ENCODE measurements at regions not wholly inside any gene's neighbourhood (a gene's known extent, or its start where the extent isn't known, plus 50 kb on each side); places are given as distances from the start of the nearest gene placed in this dataset.

DNA sequence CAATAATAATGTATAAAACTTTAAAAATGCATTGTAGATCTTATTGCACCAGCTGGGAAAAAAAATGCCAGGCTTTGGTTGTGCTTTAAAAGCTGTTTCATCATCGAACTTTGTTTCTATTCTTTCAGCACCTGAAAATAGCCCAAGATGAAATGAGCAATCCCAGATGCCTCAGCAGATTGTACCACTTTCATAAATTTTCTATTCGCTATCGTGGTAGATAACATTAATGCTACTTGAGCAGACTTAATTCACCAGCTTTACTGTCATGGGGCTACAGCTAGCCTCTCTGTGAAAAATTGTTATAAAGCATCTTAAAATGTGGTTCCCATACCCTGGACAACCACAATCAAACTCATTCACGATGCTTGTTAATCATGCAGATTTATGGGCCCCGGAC lies 599.6 kb upstream of the HS3ST1 start (continued):
- TF ChIP-seq, protein P1, sequence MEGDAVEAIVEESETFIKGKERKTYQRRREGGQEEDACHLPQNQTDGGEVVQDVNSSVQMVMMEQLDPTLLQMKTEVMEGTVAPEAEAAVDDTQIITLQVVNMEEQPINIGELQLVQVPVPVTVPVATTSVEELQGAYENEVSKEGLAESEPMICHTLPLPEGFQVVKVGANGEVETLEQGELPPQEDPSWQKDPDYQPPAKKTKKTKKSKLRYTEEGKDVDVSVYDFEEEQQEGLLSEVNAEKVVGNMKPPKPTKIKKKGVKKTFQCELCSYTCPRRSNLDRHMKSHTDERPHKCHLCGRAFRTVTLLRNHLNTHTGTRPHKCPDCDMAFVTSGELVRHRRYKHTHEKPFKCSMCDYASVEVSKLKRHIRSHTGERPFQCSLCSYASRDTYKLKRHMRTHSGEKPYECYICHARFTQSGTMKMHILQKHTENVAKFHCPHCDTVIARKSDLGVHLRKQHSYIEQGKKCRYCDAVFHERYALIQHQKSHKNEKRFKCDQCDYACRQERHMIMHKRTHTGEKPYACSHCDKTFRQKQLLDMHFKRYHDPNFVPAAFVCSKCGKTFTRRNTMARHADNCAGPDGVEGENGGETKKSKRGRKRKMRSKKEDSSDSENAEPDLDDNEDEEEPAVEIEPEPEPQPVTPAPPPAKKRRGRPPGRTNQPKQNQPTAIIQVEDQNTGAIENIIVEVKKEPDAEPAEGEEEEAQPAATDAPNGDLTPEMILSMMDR (IDR thresholded peaks at IDR 0.05 in 2 of 3, conservative IDR thresholded peaks at IDR 0.05 in 1 of 3; ENCODE audit: borderline replicate concordance in 1 of 3, insufficient read depth in 1 of 3, low read depth in 2 of 3, low read length in 2 of 3): no peak
- TF ChIP-seq EGR1 (IDR thresholded peaks at IDR 0.05; ENCODE audit: low read depth): no peak
- no peak for TF ChIP-seq SRF (IDR thresholded peaks at IDR 0.05; ENCODE audit: low read depth)
- no peak for TF ChIP-seq CEBPB (IDR thresholded peaks at IDR 0.05; ENCODE audit: low read depth)
- no peak for TF ChIP-seq ELF1 (IDR thresholded peaks at IDR 0.05; ENCODE audit: borderline replicate concordance, low read depth)
- no peak for TF ChIP-seq POLR2AphosphoS5 (IDR thresholded peaks at IDR 0.05; ENCODE audit: low read depth, low read length)
- no peak for TF ChIP-seq ATF3 (IDR thresholded peaks at IDR 0.05)

DNA sequence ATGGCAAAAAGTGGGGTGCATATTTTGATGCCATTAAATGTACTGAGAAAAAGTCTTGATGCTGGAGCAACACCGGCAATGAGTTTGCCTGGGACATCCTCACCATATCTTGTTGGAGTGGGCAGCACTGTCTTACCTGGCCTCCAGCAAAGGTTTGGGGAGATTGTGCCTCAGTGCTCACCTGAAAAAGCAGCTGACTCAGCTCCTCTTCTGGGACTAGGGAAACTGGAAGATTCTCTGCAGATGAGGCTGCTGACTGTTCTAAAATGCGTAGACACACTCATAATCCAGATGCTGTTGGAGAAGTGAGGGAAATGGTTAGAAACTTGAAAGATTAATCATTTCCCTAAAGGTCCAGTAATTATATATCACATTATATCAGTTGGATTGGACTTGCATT lies 593.7 kb upstream of the HS3ST1 start:
- intact Hi-C loops (cut with micrococcal nuclease): no loop called here
- Histone ChIP-seq H3K9me2 (ENCODE audit: insufficient read depth) (no peaks in the 10 kb centered on the region), H3K27me3 (ENCODE audit: insufficient read depth, low read length) (no peaks in the 10 kb centered on the region), H3K4me3 (replicated peaks in 1 of 2; ENCODE audit: low read depth in 1 of 2, low read length in 2 of 2) (no peak overlapping the region), H3K36me3 (ENCODE audit: control insufficient read depth in 1 of 2, insufficient read depth in 2 of 2, low read length in 2 of 2) (no peaks in the 10 kb centered on the region), H3K27ac (ENCODE audit: low read depth, low read length) (no peak overlapping the region), H3K9ac (ENCODE audit: low read length) (no peak overlapping the region), H3K9me3 (ENCODE audit: control insufficient read depth in 1 of 2, insufficient read depth in 1 of 2, low read depth in 1 of 2, low read length in 2 of 2) (no peaks in the 10 kb centered on the region), H2AFZ (ENCODE audit: low read depth, low read length, poor library complexity, severe bottlenecking) (no peak overlapping the region), H3K79me2 (ENCODE audit: insufficient read depth, low read length) (no peaks in the 10 kb centered on the region), H3K4me2 (ENCODE audit: low read length) (no peak overlapping the region), H3K4me1 (ENCODE audit: control insufficient read depth in 1 of 2, insufficient read depth in 2 of 2, low read length in 2 of 2) (no peaks in the 10 kb centered on the region), H4K20me1 (ENCODE audit: insufficient read depth) (no peaks in the 10 kb centered on the region)
- RAD21 ChIA-PET (ENCODE audit: low non-redundant PET in 1 of 2, low total read pairs in 2 of 2, uncharacterized antibody in 2 of 2, unreplicated experiment in 2 of 2): no interaction called here
- CTCF ChIA-PET: no interaction called here
- TF ChIP-seq ELF1 (IDR thresholded peaks at IDR 0.05; ENCODE audit: borderline replicate concordance, low read depth): no peak
- TF ChIP-seq, protein P2, sequence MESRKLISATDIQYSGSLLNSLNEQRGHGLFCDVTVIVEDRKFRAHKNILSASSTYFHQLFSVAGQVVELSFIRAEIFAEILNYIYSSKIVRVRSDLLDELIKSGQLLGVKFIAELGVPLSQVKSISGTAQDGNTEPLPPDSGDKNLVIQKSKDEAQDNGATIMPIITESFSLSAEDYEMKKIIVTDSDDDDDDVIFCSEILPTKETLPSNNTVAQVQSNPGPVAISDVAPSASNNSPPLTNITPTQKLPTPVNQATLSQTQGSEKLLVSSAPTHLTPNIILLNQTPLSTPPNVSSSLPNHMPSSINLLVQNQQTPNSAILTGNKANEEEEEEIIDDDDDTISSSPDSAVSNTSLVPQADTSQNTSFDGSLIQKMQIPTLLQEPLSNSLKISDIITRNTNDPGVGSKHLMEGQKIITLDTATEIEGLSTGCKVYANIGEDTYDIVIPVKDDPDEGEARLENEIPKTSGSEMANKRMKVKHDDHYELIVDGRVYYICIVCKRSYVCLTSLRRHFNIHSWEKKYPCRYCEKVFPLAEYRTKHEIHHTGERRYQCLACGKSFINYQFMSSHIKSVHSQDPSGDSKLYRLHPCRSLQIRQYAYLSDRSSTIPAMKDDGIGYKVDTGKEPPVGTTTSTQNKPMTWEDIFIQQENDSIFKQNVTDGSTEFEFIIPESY (IDR thresholded peaks at IDR 0.05; ENCODE audit: extremely low read depth, insufficient replicate concordance, low read length): no peak
- no peak for TF ChIP-seq TCF7L2 (IDR thresholded peaks at IDR 0.05; ENCODE audit: borderline replicate concordance, extremely low read depth, insufficient read depth, insufficient read length)
- no peak for TF ChIP-seq SRF (IDR thresholded peaks at IDR 0.05; ENCODE audit: low read depth)
- TF ChIP-seq ATF3 (IDR thresholded peaks at IDR 0.05): no peak
- no peak for TF ChIP-seq JUND (IDR thresholded peaks at IDR 0.05)
- TF ChIP-seq RAD21 (IDR thresholded peaks at IDR 0.05; ENCODE audit: low read depth): no peak
- TF ChIP-seq EZH2 (IDR thresholded peaks at IDR 0.05): no peak
- TF ChIP-seq CEBPB (IDR thresholded peaks at IDR 0.05; ENCODE audit: low read depth): no peak
- POLR2A ChIA-PET: no interaction called here
- DNase-seq (ENCODE audit: low read depth, low spot score): no peak
- no peak for ATAC-seq
- BruUV-seq (replicated peaks): no TSS peak
